Activated T-helper 9 cell treated with anti-CD3 and anti-CD28 coated beads, Interleukin-2, amount 50 U/mL, for 16 hours (primary cell): ENCODE measurements at regions not wholly inside any gene's neighbourhood (a gene's known extent, or its start where the extent isn't known, plus 50 kb on each side); places are given as distances from the start of the nearest gene placed in this dataset.

Source experiments
- DNase-seq: peaks from one replicate; pipeline ENCODE4 v3.0.0-alpha.2; 2020; ENCODE audit warnings: low read depth

GRCh38 chr6:15061908-15062515 lies 183.9 kb upstream of the JARID2 start:
- DNase-seq: no peak

- DNase-seq: no peak
These were observed 183.2 kb upstream of the JARID2 start for GRCh38 chr6:15062516-15063252.

- no peak for DNase-seq
These were observed 182.5 kb upstream of the JARID2 start for GRCh38 chr6:15063253-15063853.

GRCh38 chr6:15065261-15065989 lies 180.4 kb upstream of the JARID2 start:
- no peak for DNase-seq

GRCh38 chr6:15066089-15066758 lies 179.6 kb upstream of the JARID2 start:
- no peak for DNase-seq

- DNase-seq: no peak
These were observed 172.5 kb upstream of the JARID2 start for GRCh38 chr6:15073344-15073789.

- DNase-seq: no peak
These were observed 171.9 kb upstream of the JARID2 start for GRCh38 chr6:15073883-15074465.

GRCh38 chr6:15074806-15075205 lies 171.1 kb upstream of the JARID2 start:
- no peak for DNase-seq

GRCh38 chr6:15076565-15076964 lies 169.3 kb upstream of the JARID2 start:
- DNase-seq: no peak

- no peak for DNase-seq
These were observed 168.9 kb upstream of the JARID2 start for GRCh38 chr6:15077006-15077405.

GRCh38 chr6:15077961-15078360 lies 167.9 kb upstream of the JARID2 start:
- no peak for DNase-seq

- no peak for DNase-seq
These were observed 166.5 kb upstream of the JARID2 start for GRCh38 chr6:15079288-15079817.

- no peak for DNase-seq
These were observed 165.0 kb upstream of the JARID2 start for GRCh38 chr6:15080895-15081294.

- no peak for DNase-seq
These were observed 164.4 kb upstream of the JARID2 start for GRCh38 chr6:15081447-15081846.

- DNase-seq: no peak
These were observed 163.2 kb upstream of the JARID2 start for GRCh38 chr6:15082708-15083107.

- DNase-seq: no peak
These were observed 159.3 kb upstream of the JARID2 start for GRCh38 chr6:15086348-15087158.

- DNase-seq: no peak
These were observed 158.7 kb upstream of the JARID2 start for GRCh38 chr6:15087186-15087589.

GRCh38 chr6:15088904-15089568 lies 156.8 kb upstream of the JARID2 start:
- DNase-seq: no peak

GRCh38 chr6:15089569-15090144 lies 156.2 kb upstream of the JARID2 start:
- no peak for DNase-seq

GRCh38 chr6:15090145-15090579 lies 155.7 kb upstream of the JARID2 start:
- no peak for DNase-seq
